ENCODE measurements at regions not wholly inside any gene's neighbourhood (a gene's known extent, or its start where the extent isn't known, plus 50 kb on each side); places are given as distances from the start of the nearest gene placed in this dataset.

- no peak for TF ChIP-seq CTCF (IDR thresholded peaks at IDR 0.05; ENCODE audit: low read depth, low read length)
- Histone ChIP-seq H3K27ac (no peak overlapping the region), H3K9me3 (ENCODE audit: low read depth) (no peaks in the 10 kb centered on the region), H3K4me1 (ENCODE audit: low read depth) (no peaks in the 10 kb centered on the region), H3K27me3 (no peaks in the 10 kb centered on the region), H3K4me3 (no peak overlapping the region), H3K36me3 (no peaks in the 10 kb centered on the region)
- DNase-seq (ENCODE audit: low read depth in 1 of 2, low spot score in 1 of 2) = no peak
Measured at GRCh38 chr15:95681836-95682544, 648.5 kb upstream of the NR2F2 start.

GRCh38 chr15:95684126-95684525 is 646.4 kb upstream of the NR2F2 start:
- DNase-seq (ENCODE audit: low read depth in 1 of 2, low spot score in 1 of 2) = no peak
- no peak for TF ChIP-seq CTCF (IDR thresholded peaks at IDR 0.05; ENCODE audit: low read depth, low read length)

GRCh38 chr15:95684693-95685115 is 645.8 kb upstream of the NR2F2 start:
- no peaks in the 10 kb centered on the region for H3K36me3 ChIP-seq
- no peak for TF ChIP-seq CTCF (IDR thresholded peaks at IDR 0.05; ENCODE audit: low read depth, low read length)
- no peaks in the 10 kb centered on the region for H3K4me1 ChIP-seq (ENCODE audit: low read depth)
- H3K4me3 ChIP-seq = no peak overlapping the region
- no peaks in the 10 kb centered on the region for H3K27me3 ChIP-seq
- no peaks in the 10 kb centered on the region for H3K9me3 ChIP-seq (ENCODE audit: low read depth)
- H3K27ac ChIP-seq = no peak overlapping the region
- DNase-seq (ENCODE audit: low read depth in 1 of 2, low spot score in 1 of 2) = peak in 1 of 2 donors; percentile 87

More at GRCh38 chr15:95684126-95684525, 646.4 kb upstream of the NR2F2 start:
- no peaks in the 10 kb centered on the region for H3K27me3 ChIP-seq
- H3K4me1 ChIP-seq (ENCODE audit: low read depth) = no peaks in the 10 kb centered on the region
- H3K4me3 ChIP-seq = no peak overlapping the region
- no peaks in the 10 kb centered on the region for H3K9me3 ChIP-seq (ENCODE audit: low read depth)
- no peaks in the 10 kb centered on the region for H3K36me3 ChIP-seq
- H3K27ac ChIP-seq = no peak overlapping the region

- no peaks in the 10 kb centered on the region for H3K27me3 ChIP-seq
- DNase-seq (ENCODE audit: low read depth in 1 of 2, low spot score in 1 of 2) = no peak
- H3K27ac ChIP-seq = no peak overlapping the region
- no peaks in the 10 kb centered on the region for H3K36me3 ChIP-seq
- no peak for TF ChIP-seq CTCF (IDR thresholded peaks at IDR 0.05; ENCODE audit: low read depth, low read length)
- H3K9me3 ChIP-seq (ENCODE audit: low read depth) = no peaks in the 10 kb centered on the region
- H3K4me3 ChIP-seq = no peak overlapping the region
- H3K4me1 ChIP-seq (ENCODE audit: low read depth) = no peaks in the 10 kb centered on the region
Measured at GRCh38 chr15:95687061-95687460, 643.4 kb upstream of the NR2F2 start.

GRCh38 chr15:95687686-95688085 is 642.8 kb upstream of the NR2F2 start:
- Histone ChIP-seq H3K27me3 (no peaks in the 10 kb centered on the region), H3K9me3 (ENCODE audit: low read depth) (no peaks in the 10 kb centered on the region), H3K36me3 (no peaks in the 10 kb centered on the region), H3K4me1 (ENCODE audit: low read depth) (no peaks in the 10 kb centered on the region), H3K27ac (no peak overlapping the region), H3K4me3 (no peak overlapping the region)
- no peak for TF ChIP-seq CTCF (IDR thresholded peaks at IDR 0.05; ENCODE audit: low read depth, low read length)
- DNase-seq (ENCODE audit: low read depth in 1 of 2, low spot score in 1 of 2) = no peak

Data from cardiac muscle cell (in vitro differentiated cells and primary cell).